ENCODE measurements at regions not wholly inside any gene's neighbourhood (a gene's known extent, or its start where the extent isn't known, plus 50 kb on each side); places are given as distances from the start of the nearest gene placed in this dataset.

GRCh38 chr3:117454908-117455307, 745.3 kb downstream of the TUSC7 start:
- no peak for TF ChIP-seq JUNB (IDR thresholded peaks at IDR 0.05; ENCODE audit: unreplicated experiment)
- TF ChIP-seq, protein P1, sequence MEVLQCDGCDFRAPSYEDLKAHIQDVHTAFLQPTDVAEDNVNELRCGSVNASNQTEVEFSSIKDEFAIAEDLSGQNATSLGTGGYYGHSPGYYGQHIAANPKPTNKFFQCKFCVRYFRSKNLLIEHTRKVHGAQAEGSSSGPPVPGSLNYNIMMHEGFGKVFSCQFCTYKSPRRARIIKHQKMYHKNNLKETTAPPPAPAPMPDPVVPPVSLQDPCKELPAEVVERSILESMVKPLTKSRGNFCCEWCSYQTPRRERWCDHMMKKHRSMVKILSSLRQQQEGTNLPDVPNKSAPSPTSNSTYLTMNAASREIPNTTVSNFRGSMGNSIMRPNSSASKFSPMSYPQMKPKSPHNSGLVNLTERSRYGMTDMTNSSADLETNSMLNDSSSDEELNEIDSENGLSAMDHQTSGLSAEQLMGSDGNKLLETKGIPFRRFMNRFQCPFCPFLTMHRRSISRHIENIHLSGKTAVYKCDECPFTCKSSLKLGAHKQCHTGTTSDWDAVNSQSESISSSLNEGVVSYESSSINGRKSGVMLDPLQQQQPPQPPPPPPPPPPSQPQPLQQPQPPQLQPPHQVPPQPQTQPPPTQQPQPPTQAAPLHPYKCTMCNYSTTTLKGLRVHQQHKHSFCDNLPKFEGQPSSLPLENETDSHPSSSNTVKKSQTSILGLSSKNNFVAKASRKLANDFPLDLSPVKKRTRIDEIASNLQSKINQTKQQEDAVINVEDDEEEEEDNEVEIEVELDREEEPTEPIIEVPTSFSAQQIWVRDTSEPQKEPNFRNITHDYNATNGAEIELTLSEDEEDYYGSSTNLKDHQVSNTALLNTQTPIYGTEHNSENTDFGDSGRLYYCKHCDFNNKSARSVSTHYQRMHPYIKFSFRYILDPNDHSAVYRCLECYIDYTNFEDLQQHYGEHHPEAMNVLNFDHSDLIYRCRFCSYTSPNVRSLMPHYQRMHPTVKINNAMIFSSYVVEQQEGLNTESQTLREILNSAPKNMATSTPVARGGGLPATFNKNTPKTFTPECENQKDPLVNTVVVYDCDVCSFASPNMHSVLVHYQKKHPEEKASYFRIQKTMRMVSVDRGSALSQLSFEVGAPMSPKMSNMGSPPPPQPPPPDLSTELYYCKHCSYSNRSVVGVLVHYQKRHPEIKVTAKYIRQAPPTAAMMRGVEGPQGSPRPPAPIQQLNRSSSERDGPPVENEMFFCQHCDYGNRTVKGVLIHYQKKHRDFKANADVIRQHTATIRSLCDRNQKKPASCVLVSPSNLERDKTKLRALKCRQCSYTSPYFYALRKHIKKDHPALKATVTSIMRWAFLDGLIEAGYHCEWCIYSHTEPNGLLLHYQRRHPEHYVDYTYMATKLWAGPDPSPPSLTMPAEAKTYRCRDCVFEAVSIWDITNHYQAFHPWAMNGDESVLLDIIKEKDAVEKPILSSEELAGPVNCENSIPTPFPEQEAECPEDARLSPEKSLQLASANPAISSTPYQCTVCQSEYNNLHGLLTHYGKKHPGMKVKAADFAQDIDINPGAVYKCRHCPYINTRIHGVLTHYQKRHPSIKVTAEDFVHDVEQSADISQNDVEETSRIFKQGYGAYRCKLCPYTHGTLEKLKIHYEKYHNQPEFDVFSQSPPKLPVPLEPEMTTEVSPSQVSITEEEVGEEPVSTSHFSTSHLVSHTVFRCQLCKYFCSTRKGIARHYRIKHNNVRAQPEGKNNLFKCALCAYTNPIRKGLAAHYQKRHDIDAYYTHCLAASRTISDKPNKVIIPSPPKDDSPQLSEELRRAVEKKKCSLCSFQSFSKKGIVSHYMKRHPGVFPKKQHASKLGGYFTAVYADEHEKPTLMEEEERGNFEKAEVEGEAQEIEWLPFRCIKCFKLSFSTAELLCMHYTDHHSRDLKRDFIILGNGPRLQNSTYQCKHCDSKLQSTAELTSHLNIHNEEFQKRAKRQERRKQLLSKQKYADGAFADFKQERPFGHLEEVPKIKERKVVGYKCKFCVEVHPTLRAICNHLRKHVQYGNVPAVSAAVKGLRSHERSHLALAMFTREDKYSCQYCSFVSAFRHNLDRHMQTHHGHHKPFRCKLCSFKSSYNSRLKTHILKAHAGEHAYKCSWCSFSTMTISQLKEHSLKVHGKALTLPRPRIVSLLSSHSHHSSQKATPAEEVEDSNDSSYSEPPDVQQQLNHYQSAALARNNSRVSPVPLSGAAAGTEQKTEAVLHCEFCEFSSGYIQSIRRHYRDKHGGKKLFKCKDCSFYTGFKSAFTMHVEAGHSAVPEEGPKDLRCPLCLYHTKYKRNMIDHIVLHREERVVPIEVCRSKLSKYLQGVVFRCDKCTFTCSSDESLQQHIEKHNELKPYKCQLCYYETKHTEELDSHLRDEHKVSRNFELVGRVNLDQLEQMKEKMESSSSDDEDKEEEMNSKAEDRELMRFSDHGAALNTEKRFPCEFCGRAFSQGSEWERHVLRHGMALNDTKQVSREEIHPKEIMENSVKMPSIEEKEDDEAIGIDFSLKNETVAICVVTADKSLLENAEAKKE (CRISPR knock-in tag; IDR thresholded peaks at IDR 0.05) = no peak
- TF ChIP-seq EZH2phosphoT487 (IDR thresholded peaks at IDR 0.05; ENCODE audit: unreplicated experiment) = no peak
- no peak for TF ChIP-seq POLR2AphosphoS5 (IDR thresholded peaks at IDR 0.05; ENCODE audit: low read depth)
- no peak for TF ChIP-seq CREB1 (CRISPR knock-in tag; IDR thresholded peaks at IDR 0.05; ENCODE audit: low read depth)
- no peak for TF ChIP-seq ZNF114 (CRISPR knock-in tag; IDR thresholded peaks at IDR 0.05)
- TF ChIP-seq NANOG (IDR thresholded peaks at IDR 0.05; ENCODE audit: borderline replicate concordance) = no peak
- no peak for TF ChIP-seq REST (IDR thresholded peaks at IDR 0.05; ENCODE audit: unreplicated experiment)
- TF ChIP-seq, protein P2, sequence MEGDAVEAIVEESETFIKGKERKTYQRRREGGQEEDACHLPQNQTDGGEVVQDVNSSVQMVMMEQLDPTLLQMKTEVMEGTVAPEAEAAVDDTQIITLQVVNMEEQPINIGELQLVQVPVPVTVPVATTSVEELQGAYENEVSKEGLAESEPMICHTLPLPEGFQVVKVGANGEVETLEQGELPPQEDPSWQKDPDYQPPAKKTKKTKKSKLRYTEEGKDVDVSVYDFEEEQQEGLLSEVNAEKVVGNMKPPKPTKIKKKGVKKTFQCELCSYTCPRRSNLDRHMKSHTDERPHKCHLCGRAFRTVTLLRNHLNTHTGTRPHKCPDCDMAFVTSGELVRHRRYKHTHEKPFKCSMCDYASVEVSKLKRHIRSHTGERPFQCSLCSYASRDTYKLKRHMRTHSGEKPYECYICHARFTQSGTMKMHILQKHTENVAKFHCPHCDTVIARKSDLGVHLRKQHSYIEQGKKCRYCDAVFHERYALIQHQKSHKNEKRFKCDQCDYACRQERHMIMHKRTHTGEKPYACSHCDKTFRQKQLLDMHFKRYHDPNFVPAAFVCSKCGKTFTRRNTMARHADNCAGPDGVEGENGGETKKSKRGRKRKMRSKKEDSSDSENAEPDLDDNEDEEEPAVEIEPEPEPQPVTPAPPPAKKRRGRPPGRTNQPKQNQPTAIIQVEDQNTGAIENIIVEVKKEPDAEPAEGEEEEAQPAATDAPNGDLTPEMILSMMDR (conservative IDR thresholded peaks at IDR 0.05; ENCODE audit: low read depth in 2 of 2) = no peak
- TF ChIP-seq ZNF331 (CRISPR knock-in tag; IDR thresholded peaks at IDR 0.05; ENCODE audit: low read depth) = no peak
- TF ChIP-seq, protein P3, sequence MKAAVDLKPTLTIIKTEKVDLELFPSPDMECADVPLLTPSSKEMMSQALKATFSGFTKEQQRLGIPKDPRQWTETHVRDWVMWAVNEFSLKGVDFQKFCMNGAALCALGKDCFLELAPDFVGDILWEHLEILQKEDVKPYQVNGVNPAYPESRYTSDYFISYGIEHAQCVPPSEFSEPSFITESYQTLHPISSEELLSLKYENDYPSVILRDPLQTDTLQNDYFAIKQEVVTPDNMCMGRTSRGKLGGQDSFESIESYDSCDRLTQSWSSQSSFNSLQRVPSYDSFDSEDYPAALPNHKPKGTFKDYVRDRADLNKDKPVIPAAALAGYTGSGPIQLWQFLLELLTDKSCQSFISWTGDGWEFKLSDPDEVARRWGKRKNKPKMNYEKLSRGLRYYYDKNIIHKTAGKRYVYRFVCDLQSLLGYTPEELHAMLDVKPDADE (IDR thresholded peaks at IDR 0.05) = no peak
- TF ChIP-seq EZH2 (IDR thresholded peaks at IDR 0.05; ENCODE audit: low read depth, unreplicated experiment) = no peak
- no peak for TF ChIP-seq STAT1 (IDR thresholded peaks at IDR 0.05; ENCODE audit: unreplicated experiment)
- no peaks in the 10 kb centered on the region for H3K9me3 Mint-ChIP-seq
- no peaks in the 10 kb centered on the region for H4K20me1 ChIP-seq (replicated peaks; ENCODE audit: insufficient read depth)
- H3K4me1 Mint-ChIP-seq = no peaks in the 10 kb centered on the region
- H3K27ac ChIP-seq (ENCODE audit: low read depth) = no peak overlapping the region
- ATAC-seq (no peak), DNase-seq (ENCODE audit: low spot score) (no peak)
- no peaks in the 10 kb centered on the region for H3K36me3 ChIP-seq (ENCODE audit: insufficient read depth)
- no peaks in the 10 kb centered on the region for H3K36me3 Mint-ChIP-seq (ENCODE audit: low read depth)
- no peaks in the 10 kb centered on the region for H3K27me3 Mint-ChIP-seq (ENCODE audit: insufficient read depth, low read depth, poor library complexity)
- no peak overlapping the region for H3K4me2 ChIP-seq
- no peaks in the 10 kb centered on the region for H3F3A ChIP-seq (replicated peaks; ENCODE audit: low read depth)
- no peak overlapping the region for H3K4me3 ChIP-seq
- H3K79me2 ChIP-seq (replicated peaks; ENCODE audit: insufficient read depth) = no peaks in the 10 kb centered on the region
- no peaks in the 10 kb centered on the region for H3K9me2 ChIP-seq (ENCODE audit: insufficient read depth)
- no peak overlapping the region for H2AFZ ChIP-seq
- H3K4me3 Mint-ChIP-seq = no peak overlapping the region
- no peaks in the 10 kb centered on the region for H3K27me3 ChIP-seq (ENCODE audit: insufficient read depth)
- no peaks in the 10 kb centered on the region for H3K4me1 ChIP-seq (ENCODE audit: insufficient read depth)
- no peak overlapping the region for H3K27ac Mint-ChIP-seq

All from GM23338 (cell line).